RWPE1 (cell line): ENCODE measurements at regions not wholly inside any gene's neighbourhood (a gene's known extent, or its start where the extent isn't known, plus 50 kb on each side); places are given as distances from the start of the nearest gene placed in this dataset.
"Not testable (repeated sequence)": the region's sequence is repeated elsewhere in the genome, so short reads cannot be mapped to it uniquely, and the experiment has no call there.

ENCODE experiments used
- CTCF ChIA-PET: fragments of 350-600 bp; sonication (Branson Sonifier 250); formaldehyde crosslinking; extraction: SDS; loops from one replicate; lab custom pipeline; 2021; lab: Yijun Ruan, JAX
- POLR2A ChIA-PET: fragments of 400-600 bp; formaldehyde crosslinking; extraction: SDS; loops from one replicate; lab custom pipeline; 2020; ENCODE audit warnings: antibody characterized with exemption; ENCODE audit not compliant: low non-redundant PET; lab: Yijun Ruan, JAX
- DNase-seq: peaks from one replicate; pipeline ENCODE4 v3.0.0; 2012; ENCODE audit warnings: low spot score
- H3K27ac ChIP-seq: fragments of 450-650 bp; 2 replicates; pipeline ENCODE4 v1.5.1; 2017
- TF ChIP-seq, protein P1 (sequence below): fragments of 450-650 bp; conservative IDR thresholded peaks from 2 replicates; pipeline ENCODE4 v1.5.1; 2017; ENCODE audit warnings: low read depth, mild to moderate bottlenecking

DNA sequence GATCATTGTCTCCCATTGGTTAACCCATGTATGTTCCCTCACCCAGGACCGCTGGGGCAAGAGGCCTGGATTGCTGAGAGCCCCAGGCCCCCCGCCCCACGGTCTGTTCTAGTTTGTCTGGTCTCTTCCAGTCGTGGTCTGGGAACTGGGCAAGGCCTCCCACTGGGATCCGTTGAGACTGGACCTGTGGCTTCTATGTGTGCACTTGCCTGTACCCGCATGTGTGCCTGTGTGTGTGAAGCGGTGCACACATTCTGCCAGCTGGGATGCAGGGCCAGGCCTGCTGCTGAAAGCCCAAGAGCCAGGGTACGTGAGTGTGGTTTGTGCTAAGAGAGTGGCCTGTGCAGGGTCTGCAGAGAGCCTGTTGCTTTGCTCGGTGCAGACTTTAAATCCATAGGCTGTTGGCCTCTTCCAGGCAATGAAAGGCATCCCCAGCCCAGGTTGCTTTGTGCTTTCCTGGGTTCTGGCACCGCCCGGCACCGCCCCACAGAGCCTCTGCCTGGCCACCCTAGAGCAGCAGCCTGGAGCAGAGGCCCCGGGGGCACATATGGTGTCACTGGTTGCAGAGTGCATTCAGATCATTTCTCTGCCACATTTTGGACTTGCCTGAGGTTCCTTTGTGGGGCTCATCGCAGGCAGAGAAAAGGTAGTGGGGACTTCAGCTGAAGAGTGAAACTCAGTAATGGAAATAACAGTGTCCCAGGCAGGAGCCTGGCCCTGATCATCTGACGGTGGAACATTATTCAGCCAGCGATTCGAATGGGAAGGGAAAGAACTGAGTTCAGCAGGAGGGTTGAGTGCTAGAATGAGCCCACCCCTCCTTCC is 215.5 kb downstream of the GLRX3 start:
- TF ChIP-seq, protein P1, sequence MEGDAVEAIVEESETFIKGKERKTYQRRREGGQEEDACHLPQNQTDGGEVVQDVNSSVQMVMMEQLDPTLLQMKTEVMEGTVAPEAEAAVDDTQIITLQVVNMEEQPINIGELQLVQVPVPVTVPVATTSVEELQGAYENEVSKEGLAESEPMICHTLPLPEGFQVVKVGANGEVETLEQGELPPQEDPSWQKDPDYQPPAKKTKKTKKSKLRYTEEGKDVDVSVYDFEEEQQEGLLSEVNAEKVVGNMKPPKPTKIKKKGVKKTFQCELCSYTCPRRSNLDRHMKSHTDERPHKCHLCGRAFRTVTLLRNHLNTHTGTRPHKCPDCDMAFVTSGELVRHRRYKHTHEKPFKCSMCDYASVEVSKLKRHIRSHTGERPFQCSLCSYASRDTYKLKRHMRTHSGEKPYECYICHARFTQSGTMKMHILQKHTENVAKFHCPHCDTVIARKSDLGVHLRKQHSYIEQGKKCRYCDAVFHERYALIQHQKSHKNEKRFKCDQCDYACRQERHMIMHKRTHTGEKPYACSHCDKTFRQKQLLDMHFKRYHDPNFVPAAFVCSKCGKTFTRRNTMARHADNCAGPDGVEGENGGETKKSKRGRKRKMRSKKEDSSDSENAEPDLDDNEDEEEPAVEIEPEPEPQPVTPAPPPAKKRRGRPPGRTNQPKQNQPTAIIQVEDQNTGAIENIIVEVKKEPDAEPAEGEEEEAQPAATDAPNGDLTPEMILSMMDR, result no peak
- POLR2A ChIA-PET, result no interaction called here
- CTCF ChIA-PET, result no interaction called here
- no peak for DNase-seq
- no peak overlapping the region for H3K27ac ChIP-seq

DNA sequence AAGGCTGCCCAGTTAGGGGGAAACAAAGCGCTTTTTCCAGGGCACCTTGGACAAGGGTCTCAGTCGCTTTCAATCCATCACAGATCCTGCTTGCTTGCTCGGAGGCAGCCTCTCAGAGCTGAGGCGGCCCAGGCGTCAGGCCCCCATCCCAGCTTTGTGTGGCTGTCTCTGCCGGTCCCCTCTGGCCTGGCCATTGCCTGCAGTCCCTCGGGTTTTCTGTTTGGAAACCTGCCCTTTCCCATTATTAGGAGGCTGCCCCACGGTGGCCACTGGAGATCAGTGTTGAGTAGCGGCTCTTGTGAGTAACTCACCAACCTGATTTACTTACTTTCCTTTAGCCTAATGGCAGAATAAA is 216.1 kb downstream of the GLRX3 start:
- POLR2A ChIA-PET, result no interaction called here
- TF ChIP-seq, protein P1, result no peak
- no peak for DNase-seq
- CTCF ChIA-PET, result no interaction called here
- no peak overlapping the region for H3K27ac ChIP-seq

DNA sequence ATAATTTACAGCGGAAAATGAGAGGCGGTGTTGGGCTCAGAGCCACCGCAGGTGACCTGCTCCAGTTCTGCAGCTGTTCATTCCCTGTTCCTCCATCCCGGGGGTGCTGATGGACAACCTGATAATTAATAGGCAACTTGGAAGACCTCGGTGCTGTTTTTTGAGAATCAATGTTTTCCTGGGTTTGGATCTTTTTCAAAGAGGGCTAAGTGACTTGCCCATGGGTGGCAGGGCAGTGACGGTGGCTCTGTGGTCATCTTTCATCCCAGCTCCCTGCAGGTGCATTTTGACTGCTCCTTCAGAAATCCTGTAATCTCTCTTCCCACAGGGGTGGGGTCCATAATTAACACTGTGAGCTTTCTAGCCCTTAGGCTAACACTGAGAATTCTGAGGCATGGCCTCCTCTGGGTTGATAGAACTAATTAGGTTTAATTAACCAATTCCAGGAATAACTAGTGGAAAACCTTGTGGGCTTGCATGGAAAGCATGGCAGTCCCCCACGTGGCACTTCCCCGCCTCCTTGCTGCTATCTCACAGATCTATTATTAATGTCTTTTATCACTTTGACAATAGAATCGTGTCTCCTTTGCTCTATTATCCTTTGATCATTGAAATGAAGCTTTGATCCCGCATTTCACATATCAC is 217.9 kb downstream of the GLRX3 start:
- no peak overlapping the region for H3K27ac ChIP-seq
- TF ChIP-seq, protein P1, result no peak
- ChIA-PET POLR2A (no interaction called here), CTCF (interaction anchor here (0.8 kb wide), 1 partner anchor 96 kb away, joined by 3 read pairs; no protein-coding TSS in a partner anchor)
- DNase-seq, result no peak

DNA sequence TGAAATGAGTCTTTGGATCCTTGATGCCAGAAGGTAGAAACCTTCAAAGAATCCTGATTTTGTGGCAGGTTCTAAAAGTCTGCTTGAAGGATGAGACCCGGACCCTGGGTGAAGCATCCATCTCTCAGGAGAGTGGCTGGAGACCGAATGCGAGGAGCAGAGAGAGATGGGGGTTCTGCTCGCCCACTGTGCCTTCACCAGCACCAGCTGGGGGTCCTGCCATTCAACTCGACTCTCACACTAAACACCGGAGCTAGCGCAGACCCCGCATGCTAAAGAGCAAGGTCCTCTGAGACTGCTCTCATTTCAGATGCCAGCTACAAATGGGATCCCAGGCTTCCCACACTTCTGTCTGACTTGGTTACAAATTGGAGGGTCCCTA is 218.4 kb downstream of the GLRX3 start:
- ChIA-PET POLR2A (no interaction called here), CTCF (no interaction called here)
- H3K27ac ChIP-seq, result no peak overlapping the region
- DNase-seq, result no peak
- TF ChIP-seq, protein P1, result no peak

DNA sequence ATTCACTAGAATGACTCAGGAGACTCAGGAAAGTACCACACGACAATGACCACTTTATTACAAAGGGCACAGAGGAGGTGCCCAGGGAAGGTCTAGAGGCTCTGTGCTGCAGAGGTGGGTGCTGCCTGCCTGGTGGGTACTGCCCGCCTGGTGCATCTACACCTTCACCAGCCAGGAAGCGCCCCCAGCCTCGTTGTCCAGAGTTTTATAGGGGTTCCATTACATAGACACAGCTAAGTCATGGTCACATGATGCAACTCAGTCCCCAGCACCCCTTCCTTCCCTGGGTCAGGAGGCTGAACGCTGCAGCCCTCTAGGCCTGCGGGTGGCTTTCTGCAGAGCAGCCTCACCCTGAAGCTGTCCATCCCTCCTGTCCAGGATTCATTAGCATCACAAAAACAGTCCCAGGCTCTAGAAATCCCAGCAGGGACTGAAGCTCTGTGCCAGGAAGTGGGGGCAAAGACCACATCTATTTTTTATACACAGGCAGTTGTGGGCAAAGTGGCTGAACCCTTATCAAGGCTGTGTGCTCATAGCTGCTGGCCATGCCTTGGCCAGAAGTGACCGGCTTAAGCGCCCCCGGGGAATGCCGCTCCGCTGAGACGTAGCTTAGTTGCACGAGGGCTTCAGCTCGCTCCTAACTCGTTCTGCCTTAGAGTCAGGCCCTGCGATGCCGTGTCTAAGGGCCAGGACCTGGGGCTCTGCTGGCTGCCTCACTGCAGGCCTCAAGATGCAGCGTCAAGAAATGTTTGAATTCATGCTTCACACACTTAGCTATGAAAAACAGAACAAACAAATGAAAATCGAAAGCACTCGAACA is 219.0 kb downstream of the GLRX3 start:
- no peak for DNase-seq
- H3K27ac ChIP-seq, result no peak overlapping the region
- POLR2A ChIA-PET, result no interaction called here
- CTCF ChIA-PET, result no interaction called here
- TF ChIP-seq, protein P1, result no peak

DNA sequence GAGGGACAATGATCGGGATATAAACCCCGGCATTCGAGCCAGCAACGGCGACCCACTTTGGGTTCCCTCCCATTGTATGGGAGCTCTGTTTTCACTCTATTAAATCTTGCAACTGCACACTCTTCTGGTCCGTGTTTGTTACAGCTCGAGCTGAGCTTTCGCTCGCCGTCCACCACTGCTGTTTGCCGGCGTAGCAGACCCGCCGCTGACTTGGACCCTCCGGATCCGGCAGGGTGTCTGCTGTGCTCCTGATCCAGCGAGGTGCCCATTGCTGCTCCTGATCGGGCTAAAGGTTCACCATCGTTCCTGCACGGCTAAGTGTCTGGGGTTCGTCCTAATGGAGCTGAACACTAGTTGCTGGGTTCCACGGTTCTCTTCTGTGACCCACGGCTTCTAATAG is 220.2 kb downstream of the GLRX3 start:
- POLR2A ChIA-PET, H3K27ac ChIP-seq, DNase-seq, CTCF ChIA-PET: not testable (repeated sequence)
